ENCODE measurements at regions not wholly inside any gene's neighbourhood (a gene's known extent, or its start where the extent isn't known, plus 50 kb on each side); places are given as distances from the start of the nearest gene placed in this dataset.

DNA sequence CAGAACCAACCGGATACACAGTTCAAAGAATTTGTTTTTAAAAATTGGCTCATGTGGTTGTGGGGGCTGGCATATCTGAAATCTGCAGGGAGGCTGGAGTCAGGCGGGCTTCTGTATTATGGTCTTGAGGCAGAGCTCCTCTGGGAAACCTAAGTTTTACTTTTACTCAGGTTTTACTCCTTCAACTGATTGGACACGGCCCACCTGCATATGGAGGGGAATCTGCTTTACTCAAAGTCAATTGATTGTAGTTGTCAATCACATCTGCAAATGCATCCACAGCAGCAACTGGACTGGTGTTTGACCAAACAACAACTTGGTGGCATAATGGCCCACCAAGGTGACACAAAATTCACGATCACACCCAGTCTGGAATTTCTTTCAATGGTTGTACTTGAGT is 103.4 kb downstream of the ERMARD start:
- DNase-seq = no peak

GRCh38 chr6:169854083-169854725 is 102.8 kb downstream of the ERMARD start:
- DNase-seq = no peak

DNA sequence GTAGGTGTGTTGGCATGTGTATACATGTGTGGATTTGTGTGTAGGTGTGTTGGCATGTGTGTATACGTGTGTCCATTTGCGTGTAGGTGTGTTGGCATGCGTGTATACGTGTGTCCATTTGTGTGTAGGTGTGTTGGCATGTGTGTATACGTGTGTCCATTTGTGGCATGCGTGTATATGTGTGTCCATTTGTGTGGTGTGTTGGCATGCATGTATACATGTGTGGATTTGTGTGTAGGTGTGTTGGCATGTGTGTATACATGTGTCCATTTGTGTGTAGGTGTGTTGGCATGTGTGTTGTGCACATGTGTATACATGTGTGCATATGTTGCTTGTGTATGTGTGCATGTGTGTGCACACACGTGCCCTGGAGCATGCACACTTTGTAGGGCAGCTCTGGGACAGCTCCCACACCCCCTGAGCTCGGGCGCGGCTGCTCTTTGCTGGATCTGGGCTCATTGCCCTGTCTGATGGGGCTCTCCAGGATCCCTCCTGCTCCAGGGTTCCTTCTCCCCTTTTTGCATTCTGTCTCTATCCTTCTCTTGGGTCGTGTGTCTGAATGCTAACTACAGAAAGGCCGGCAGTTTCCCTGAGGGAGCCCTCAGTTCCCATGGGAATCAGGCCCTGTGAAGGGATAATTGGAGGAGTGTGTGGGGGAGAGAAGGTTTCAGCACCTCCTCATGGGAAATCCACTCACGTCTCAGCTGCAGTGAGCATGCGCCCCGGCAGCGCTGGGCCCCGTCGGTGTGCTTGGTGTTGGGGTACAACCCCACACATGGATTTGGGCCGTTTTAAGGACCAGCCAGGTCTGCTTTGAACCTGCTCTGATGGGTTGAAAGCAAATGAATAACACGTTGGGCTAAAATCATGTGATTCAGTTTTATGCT is 102.0 kb downstream of the ERMARD start:
- DNase-seq = no peak

GRCh38 chr6:169852504-169853195 is 101.2 kb downstream of the ERMARD start:
- DNase-seq = no peak

DNA sequence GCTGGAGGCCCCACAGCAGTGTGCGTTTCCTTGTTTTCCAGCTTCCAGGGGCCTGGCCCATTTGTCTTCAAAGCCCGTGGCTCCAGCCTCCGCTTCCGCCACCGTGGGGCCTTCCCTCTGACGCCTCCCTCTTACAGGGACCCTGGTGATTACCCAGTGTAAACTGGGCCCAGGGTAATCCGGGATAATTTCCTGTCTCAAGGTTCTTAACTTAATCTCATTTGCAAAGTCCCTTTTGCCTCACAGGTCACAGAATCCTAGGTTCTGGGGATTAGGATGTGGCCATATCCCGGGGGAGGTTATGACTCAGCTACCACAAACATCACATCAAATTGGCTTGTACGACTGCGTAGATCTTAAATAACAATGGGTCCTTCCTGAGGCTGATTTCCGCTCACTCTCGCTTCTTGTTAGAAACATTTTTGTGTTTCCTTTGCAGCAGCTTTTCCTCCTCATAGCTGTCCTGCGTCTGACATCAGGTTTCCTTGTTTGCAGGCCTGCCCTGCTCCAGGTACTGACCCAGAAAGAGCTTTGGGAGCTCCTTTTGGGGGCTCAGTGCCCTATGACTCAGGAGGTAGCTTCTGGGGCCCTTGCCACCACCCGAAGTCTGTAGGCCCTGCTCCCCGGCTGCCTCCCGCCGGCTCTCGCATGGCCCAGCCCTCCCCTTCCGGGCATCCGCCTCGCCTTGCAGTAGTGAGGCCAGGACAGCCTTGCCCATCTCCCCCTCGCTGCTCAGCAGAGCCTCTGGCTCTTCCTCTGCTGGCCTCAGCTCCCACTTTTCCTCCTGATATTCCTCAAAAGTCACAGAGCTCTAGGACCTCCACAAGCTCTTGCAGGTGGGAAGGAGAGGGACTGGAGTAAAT is 100.5 kb downstream of the ERMARD start:
- no peak for DNase-seq

DNA sequence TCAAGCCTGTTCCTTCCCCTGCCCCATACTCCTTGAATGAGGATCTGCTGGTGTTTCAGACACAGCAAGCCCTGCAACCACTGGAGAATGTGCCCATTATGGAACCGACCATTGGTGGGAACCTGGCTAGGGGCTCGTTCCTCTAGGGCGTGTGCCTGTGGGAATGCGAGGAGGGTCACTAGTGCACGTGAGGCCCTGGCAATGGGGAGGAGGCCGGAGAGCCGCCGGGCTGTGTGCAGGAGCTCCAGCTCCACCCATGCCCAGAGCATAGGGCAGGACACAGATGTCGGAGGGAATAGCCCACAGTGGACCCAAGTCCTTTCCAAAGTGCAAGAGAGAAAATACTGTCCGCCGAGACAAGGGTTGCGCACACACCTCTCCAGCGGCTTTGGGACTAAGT is 99.3 kb downstream of the ERMARD start:
- DNase-seq = no peak

GRCh38 chr6:169850154-169850553 is 98.7 kb downstream of the ERMARD start:
- DNase-seq = no peak

GRCh38 chr6:169849396-169849795 is 98.0 kb downstream of the ERMARD start:
- no peak for DNase-seq

GRCh38 chr6:169848946-169849345 is 97.5 kb downstream of the ERMARD start:
- DNase-seq = no peak

DNA sequence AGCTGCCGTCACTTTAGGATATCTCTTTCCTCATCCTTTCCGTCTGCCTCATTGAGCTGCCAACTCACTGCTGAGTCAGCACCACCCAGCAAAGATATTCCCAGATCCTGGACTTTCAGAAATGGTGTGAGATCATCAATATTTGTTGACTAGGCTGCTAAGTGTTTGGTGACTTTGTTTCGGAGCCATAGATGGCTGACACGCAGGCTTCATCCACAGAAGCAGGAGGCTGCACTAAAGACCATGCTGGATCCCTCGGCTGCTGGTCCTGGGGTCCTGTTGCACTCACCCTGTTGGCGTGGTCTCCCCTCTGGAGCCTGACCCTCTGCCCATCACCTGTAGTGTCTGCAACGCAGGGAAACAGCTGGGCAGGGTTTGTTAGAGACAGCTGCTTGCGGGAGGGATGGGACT is 96.5 kb downstream of the ERMARD start:
- DNase-seq = no peak

- DNase-seq = no peak
Measured at GRCh38 chr6:169847141-169847674, 95.8 kb downstream of the ERMARD start.

DNA sequence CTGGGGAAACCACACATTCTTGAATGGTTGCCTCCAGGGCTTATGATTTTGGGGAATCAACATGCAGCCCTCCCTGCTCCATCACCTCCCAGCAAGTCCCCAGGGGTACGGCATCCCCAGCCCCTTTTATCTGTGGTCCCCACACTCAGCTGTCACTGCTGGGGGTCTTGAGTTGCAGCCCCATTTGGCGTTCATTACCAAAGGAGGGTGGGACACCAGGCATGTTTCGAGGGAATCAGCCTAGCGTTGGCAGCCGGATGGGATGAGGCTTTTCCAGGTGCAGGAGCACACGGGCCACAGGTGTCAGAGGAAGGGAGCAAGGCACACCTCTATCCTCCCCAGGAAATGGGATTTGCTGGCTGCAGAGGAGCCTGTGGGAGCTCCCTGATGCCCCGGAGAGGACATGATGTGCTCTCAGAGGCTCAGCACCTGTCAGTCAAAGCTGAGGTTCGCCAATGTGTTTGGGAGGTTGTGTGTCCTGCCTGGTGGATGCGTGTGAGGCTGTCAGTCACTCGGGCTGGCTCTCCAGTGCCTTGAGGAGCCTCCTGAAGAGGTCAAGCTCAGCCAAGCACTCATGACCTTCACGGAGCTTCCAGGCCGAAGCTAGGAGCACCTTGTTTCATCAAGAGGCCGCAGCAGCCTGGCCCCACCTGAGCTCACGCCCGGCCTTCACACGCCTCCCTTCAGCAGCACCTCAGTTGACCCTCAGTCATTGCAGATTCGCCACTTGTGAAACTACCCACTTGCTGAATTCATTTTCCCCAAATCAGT is 95.0 kb downstream of the ERMARD start:
- DNase-seq = no peak

DNA sequence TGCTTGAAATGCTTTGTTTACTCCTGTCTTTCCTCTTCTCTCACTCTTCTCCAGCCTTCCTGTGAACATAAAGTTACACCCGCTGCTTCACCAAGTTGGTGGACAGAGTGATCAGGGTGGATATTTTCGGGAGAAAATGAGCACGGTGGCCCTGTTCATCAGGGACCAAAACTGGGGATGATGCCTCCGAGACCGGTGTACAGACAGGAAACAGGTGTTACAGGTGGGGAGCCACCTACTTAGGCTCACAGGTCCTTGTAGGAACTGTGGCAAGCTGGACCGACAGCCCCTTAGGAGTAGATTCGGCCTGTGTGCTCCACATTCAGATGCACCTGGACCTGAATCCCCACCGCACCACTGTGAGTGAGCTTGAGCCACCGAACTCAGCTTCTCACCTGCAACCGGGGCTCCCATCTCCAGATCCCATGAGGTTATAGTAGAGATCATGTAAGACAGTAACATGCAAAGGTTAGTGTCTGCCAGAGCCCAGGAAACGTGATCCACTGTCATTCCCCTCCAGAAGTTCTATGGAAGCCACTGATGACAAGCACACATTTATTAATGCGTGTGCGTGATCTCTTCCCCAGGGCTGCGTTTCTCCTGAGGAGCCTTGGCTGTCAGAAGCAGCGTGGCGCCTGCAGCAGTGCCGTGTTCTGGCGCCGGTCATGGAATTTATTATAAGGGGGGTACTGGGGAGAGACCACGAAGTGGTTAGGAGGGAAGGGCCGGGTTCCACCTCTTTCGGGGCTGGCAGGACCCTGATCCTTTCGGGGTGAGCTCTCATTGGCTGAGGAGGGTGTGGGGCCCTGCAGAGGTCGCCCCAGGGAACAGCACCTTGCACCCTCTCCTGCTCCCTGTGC is 94.2 kb downstream of the ERMARD start:
- DNase-seq = no peak

- DNase-seq = no peak
Measured at GRCh38 chr6:169844946-169845345, 93.5 kb downstream of the ERMARD start.

DNA sequence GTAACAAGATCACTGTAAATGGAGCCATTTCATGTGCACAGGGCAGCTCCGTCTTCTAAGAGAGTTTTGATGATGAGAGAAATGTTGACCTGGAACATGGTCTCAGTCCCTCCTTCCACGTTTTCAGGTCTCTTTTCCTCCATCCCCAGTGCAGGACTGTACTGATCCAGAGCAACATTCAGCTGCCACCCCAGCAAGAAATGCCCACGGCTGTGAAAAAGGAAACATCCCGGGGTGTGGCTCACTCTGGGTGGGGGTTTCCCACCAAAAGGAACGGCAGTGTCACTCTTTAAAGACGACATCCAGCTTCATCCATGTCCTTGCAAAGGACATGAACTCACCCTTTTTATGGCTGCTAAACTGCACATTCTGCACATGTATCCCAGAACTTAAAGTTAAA is 92.6 kb downstream of the ERMARD start:
- no peak for DNase-seq

DNA sequence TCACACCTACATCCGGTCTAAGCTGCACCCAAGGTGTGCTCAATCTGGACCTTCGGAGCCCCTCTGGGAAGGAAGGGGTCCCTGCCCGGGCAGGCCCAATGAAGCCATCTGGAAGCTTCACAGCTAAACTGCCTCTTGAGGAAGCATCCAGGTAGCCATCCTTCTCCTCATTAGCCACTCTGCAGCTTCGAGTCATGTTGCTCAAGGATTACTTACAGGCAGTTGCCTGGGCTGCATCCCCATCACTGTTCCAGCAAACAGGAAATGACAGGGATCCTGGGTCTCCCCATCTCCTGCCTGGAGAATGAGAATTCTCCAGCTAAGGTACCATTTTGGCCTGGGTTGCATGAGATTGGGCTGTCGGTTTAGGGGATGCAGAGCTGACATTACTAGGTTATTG is 91.7 kb downstream of the ERMARD start:
- DNase-seq = no peak

DNA sequence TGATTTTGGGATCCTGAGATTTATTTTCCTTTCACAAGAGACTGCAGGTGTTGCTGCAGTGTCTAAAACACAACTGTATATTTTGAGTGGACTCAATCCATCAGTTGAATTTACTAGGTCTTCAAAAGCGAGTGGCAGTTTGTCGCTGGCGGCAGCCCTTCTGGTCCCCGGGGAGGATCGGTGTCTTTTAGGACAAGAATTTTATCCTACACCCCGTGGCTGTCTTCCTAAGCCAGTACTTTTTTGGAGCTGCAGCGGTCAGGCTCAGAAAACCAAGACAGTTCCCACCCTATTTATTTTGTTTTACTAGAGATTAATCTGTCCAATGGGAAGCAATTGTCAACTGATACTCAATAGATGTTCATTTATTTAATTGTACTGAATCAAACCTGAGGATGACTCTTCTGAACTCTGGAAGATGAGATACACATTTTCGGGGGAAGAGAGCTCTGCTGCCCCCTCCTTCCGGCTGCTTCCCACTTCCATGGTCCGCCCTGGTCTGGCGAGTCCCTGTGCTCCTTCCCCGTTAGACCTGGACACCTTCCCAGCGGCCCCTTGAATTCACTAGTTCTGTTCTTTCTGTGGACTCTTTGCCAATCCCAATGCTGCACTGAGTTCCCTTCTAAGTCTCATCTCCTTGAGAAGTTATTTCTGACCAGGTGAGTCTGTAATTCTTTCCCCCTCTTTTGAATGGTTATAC is 90.6 kb downstream of the ERMARD start:
- DNase-seq = no peak

DNA sequence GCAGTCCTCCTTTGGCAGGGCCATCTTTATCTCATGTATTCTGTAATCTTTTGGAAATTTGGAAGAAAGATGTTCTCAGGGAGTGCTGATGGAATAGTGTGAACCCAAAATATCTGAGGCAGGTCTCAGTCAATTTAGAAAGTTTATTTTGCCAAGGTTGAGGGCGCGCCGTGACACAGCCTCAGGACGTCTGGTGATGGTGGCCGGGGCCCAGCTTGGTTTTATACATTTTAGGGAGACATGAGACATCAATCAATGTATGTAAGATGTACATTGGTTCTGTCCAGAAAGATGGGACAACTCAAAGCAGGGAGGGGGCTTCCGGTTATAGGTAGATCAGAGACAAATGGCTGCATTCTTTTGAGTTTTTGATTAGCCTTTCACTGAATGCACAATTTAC is 89.8 kb downstream of the ERMARD start:
- DNase-seq = no peak

DNA sequence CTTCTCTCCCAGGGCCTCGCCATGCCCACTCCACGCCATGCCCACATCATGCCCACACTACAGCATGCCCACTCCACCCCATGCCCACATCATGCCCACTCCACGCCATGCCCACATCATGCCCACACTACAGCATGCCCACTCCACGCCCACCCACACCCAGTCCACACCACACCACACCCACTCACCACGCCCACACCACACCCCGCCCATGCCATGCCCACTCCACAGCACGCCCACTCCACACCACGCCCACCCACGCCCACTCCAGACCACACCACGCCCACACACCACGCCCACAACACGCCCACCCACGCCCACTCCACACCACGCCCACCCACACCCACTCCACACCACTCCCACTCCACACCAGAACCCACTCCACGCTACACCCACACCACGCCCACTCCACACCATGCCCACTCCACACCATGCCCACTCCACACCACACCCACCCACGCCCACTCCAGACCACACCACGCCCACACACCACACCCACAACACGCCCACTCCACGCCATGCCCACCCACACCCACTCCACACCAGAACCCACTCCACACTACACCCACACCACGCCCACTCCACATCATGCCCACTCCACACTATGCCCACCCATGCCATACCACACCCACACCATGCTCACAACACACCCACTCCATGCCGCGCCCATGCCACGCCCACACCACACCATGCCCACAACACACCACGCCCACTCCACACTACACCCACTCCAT is 88.6 kb downstream of the ERMARD start:
- no peak for DNase-seq

Measured in NCI-H446 treated with DMSO at 0.1 percent for 48 hours (cell line).